OCI-LY1 (cell line): ENCODE measurements at regions not wholly inside any gene's neighbourhood (a gene's known extent, or its start where the extent isn't known, plus 50 kb on each side); places are given as distances from the start of the nearest gene placed in this dataset.

Source experiments
- H2AFZ ChIP-seq: fragments of 200-600 bp; sonication (generic), shearing (Covaris generic); 2 replicates; pipeline ENCODE4 v1.6.0; 2014; ENCODE audit warnings: antibody characterized with exemption, mild to moderate bottlenecking, low read length
- H3F3A ChIP-seq: fragments of 200-600 bp; sonication (generic), shearing (Covaris generic); 2 replicates; pipeline ENCODE4 v1.6.0; 2014; ENCODE audit warnings: mild to moderate bottlenecking, antibody characterized with exemption, low read length, moderate library complexity; ENCODE audit not compliant: insufficient read depth
- H3K27ac ChIP-seq: fragments of 200-600 bp; sonication (generic); 2 replicates; pipeline ENCODE4 v1.5.1; 2014; ENCODE audit warnings: low read length, mixed run types, mild to moderate bottlenecking, low read depth; ENCODE audit not compliant: poor library complexity, severe bottlenecking
- H3K27me3 ChIP-seq: fragments of 200-600 bp; sonication (generic); 2 replicates; pipeline ENCODE4 v1.6.0; 2014; ENCODE audit warnings: antibody characterized with exemption, mild to moderate bottlenecking, low read length, moderate library complexity; ENCODE audit not compliant: insufficient read depth
- H3K36me3 ChIP-seq: fragments of 200-600 bp; sonication (generic); 2 replicates; pipeline ENCODE4 v1.6.1; 2014; ENCODE audit warnings: mild to moderate bottlenecking, antibody characterized with exemption, low read length, moderate library complexity, mixed read lengths; ENCODE audit not compliant: insufficient read depth
- H3K4me1 ChIP-seq: fragments of 200-600 bp; sonication (generic); 2 replicates; pipeline ENCODE4 v1.5.1; 2014; ENCODE audit warnings: mild to moderate bottlenecking, low read length, moderate library complexity; ENCODE audit not compliant: insufficient read depth, severe bottlenecking
- H3K4me2 ChIP-seq: fragments of 200-600 bp; sonication (generic), shearing (Covaris generic); 2 replicates; pipeline ENCODE4 v1.6.1; 2014; ENCODE audit warnings: low read length
- H3K4me3 ChIP-seq: fragments of 200-600 bp; sonication (generic); 2 replicates; pipeline ENCODE4 v1.5.1; 2014; ENCODE audit warnings: low read length, low read depth, mild to moderate bottlenecking, mixed read lengths; ENCODE audit not compliant: poor library complexity, severe bottlenecking
- H3K79me2 ChIP-seq: fragments of 200-600 bp; shearing (Covaris generic); 2 replicates; pipeline ENCODE4 v1.6.1; 2016; ENCODE audit warnings: mixed run types, low read length, mixed read lengths; ENCODE audit not compliant: insufficient read depth
- H3K9ac ChIP-seq: fragments of 200-600 bp; sonication (generic), shearing (Covaris generic); 2 replicates; pipeline ENCODE4 v1.6.1; 2014; ENCODE audit warnings: mild to moderate bottlenecking, low read length, mixed read lengths
- H3K9me2 ChIP-seq: fragments of 200-600 bp; sonication (generic), shearing (Covaris generic); 2 replicates; pipeline ENCODE4 v1.6.1; 2014; ENCODE audit warnings: low read depth, mild to moderate bottlenecking, low read length, mixed read lengths
- H3K9me3 ChIP-seq: fragments of 200-600 bp; shearing (Covaris generic); 2 replicates; pipeline ENCODE4 v1.6.1; 2014; ENCODE audit warnings: low read length, mixed read lengths
- H4K20me1 ChIP-seq: fragments of 200-600 bp; sonication (generic), shearing (Covaris generic); 2 replicates; pipeline ENCODE4 v1.6.0; 2016; ENCODE audit warnings: mild to moderate bottlenecking, low read length; ENCODE audit not compliant: insufficient read depth
- CTCF ChIP-seq: fragments of 200-600 bp; sonication (generic), shearing (Covaris generic); IDR thresholded peaks from 2 replicates; pipeline ENCODE4 v1.5.1; 2017; ENCODE audit warnings: mild to moderate bottlenecking, antibody characterized with exemption, low read length, moderate library complexity, mixed read lengths
- EZH2 ChIP-seq: fragments of 200-600 bp; sonication (generic), shearing (Covaris generic); IDR thresholded peaks from 2 replicates; pipeline ENCODE4 v1.8.0; 2017; ENCODE audit warnings: borderline replicate concordance, mixed run types, mild to moderate bottlenecking, antibody characterized with exemption, low read length, moderate library complexity, mixed read lengths

DNA sequence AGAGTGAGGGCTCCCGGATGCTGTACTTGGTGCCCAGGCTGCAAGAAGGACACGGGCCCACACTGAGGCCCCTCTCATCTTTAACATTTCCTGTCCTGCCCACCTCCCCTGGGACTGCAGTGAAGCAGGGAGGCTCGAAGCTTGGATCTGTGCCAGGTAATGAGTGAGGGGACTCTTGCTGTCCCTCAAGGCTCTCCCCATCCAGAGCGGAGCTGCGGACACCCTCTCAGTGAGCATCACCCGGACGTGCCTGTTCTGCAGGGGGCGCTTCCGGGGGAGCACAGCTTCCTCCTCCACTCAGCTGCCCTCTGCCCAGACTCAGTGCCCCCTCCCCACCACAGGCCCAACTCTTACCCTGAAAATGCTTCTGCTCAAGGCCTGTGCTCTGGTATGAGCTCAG lies 150.0 kb upstream of the MYCN start:
- no peaks in the 10 kb centered on the region for H3F3A ChIP-seq
- H3K4me1 ChIP-seq = no peaks in the 10 kb centered on the region
- H3K27ac ChIP-seq = no peak overlapping the region
- no peak overlapping the region for H2AFZ ChIP-seq
- no peaks in the 10 kb centered on the region for H3K36me3 ChIP-seq
- no peak overlapping the region for H3K4me2 ChIP-seq
- H3K4me3 ChIP-seq = no peak overlapping the region
- no peaks in the 10 kb centered on the region for H3K79me2 ChIP-seq
- no peaks in the 10 kb centered on the region for H3K9me2 ChIP-seq
- H3K9me3 ChIP-seq = no peaks in the 10 kb centered on the region
- no peak overlapping the region for H3K9ac ChIP-seq
- no peak for TF ChIP-seq CTCF
- TF ChIP-seq EZH2 = no peak
- H4K20me1 ChIP-seq = no peaks in the 10 kb centered on the region
- no peaks in the 10 kb centered on the region for H3K27me3 ChIP-seq

GRCh38 chr2:15790838-15791237 lies 149.5 kb upstream of the MYCN start:
- no peak overlapping the region for H3K9ac ChIP-seq
- H3K27me3 ChIP-seq = no peaks in the 10 kb centered on the region
- H3K4me3 ChIP-seq = no peak overlapping the region
- H2AFZ ChIP-seq = no peak overlapping the region
- no peak overlapping the region for H3K27ac ChIP-seq
- no peaks in the 10 kb centered on the region for H3K9me3 ChIP-seq
- no peak overlapping the region for H3K4me2 ChIP-seq
- no peaks in the 10 kb centered on the region for H3K9me2 ChIP-seq
- no peaks in the 10 kb centered on the region for H3K36me3 ChIP-seq
- no peaks in the 10 kb centered on the region for H3K4me1 ChIP-seq
- TF ChIP-seq EZH2 = no peak
- no peak for TF ChIP-seq CTCF
- no peaks in the 10 kb centered on the region for H3F3A ChIP-seq
- no peaks in the 10 kb centered on the region for H4K20me1 ChIP-seq
- no peaks in the 10 kb centered on the region for H3K79me2 ChIP-seq

DNA sequence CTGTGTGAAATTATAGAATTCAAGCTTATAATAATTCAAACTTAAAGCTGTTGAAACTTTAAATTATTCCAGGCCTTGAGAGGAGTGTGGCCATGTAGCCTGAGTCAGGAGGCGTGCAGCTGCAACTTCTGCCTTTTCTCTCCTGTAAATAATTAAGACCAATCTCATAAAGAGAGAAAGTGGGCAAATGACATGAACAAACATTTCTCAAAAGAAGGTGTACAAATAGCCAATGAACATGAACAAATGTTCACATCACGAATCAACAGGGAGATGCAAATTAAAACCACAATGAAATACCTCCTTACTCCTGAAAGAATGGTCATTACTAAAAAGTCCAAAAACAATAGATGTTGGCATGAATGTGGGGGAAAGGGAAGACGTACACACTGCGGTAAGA lies 149.1 kb upstream of the MYCN start:
- Histone ChIP-seq H3K79me2 (no peaks in the 10 kb centered on the region), H3K9me3 (no peaks in the 10 kb centered on the region)

More for the DNA sequence above, 149.1 kb upstream of the MYCN start:
- Histone ChIP-seq H3K27ac (no peak overlapping the region), H3K9ac (no peak overlapping the region), H3K9me2 (no peaks in the 10 kb centered on the region), H3K27me3 (no peaks in the 10 kb centered on the region), H3K4me3 (no peak overlapping the region), H3F3A (no peaks in the 10 kb centered on the region), H3K36me3 (no peaks in the 10 kb centered on the region), H4K20me1 (no peaks in the 10 kb centered on the region), H3K4me1 (no peaks in the 10 kb centered on the region), H3K4me2 (no peak overlapping the region), H2AFZ (no peak overlapping the region)
- TF ChIP-seq CTCF = no peak
- no peak for TF ChIP-seq EZH2
